ENCODE measurements at regions not wholly inside any gene's neighbourhood (a gene's known extent, or its start where the extent isn't known, plus 50 kb on each side); places are given as distances from the start of the nearest gene placed in this dataset.
"Not testable (repeated sequence)": the region's sequence is repeated elsewhere in the genome, so short reads cannot be mapped to it uniquely, and the experiment has no call there.

GRCh38 chr6:112441607-112442006, 94.5 kb downstream of the RFPL4B start:
- no peak for DNase-seq
- H3K4me1 Mint-ChIP-seq: peaks cover 14% of the 10 kb centered on the region
- TF ChIP-seq, protein P1, sequence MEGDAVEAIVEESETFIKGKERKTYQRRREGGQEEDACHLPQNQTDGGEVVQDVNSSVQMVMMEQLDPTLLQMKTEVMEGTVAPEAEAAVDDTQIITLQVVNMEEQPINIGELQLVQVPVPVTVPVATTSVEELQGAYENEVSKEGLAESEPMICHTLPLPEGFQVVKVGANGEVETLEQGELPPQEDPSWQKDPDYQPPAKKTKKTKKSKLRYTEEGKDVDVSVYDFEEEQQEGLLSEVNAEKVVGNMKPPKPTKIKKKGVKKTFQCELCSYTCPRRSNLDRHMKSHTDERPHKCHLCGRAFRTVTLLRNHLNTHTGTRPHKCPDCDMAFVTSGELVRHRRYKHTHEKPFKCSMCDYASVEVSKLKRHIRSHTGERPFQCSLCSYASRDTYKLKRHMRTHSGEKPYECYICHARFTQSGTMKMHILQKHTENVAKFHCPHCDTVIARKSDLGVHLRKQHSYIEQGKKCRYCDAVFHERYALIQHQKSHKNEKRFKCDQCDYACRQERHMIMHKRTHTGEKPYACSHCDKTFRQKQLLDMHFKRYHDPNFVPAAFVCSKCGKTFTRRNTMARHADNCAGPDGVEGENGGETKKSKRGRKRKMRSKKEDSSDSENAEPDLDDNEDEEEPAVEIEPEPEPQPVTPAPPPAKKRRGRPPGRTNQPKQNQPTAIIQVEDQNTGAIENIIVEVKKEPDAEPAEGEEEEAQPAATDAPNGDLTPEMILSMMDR (IDR thresholded peaks at IDR 0.05): no peak
- no peak overlapping the region for H3K4me3 Mint-ChIP-seq
- H3K27ac Mint-ChIP-seq: no peak overlapping the region
- no peaks in the 10 kb centered on the region for H3K9me3 Mint-ChIP-seq
- no peaks in the 10 kb centered on the region for H3K36me3 Mint-ChIP-seq (ENCODE audit: low read depth)
- no peaks in the 10 kb centered on the region for H3K27me3 Mint-ChIP-seq (ENCODE audit: low read depth, poor library complexity)

GRCh38 chr6:112443179-112444065, 96.3 kb downstream of the RFPL4B start:
- no peaks in the 10 kb centered on the region for H3K27me3 Mint-ChIP-seq (ENCODE audit: low read depth, poor library complexity)
- H3K4me1 Mint-ChIP-seq: peaks cover 14% of the 10 kb centered on the region
- no peak for DNase-seq
- no peak overlapping the region for H3K4me3 Mint-ChIP-seq
- H3K9me3 Mint-ChIP-seq: no peaks in the 10 kb centered on the region
- no peaks in the 10 kb centered on the region for H3K36me3 Mint-ChIP-seq (ENCODE audit: low read depth)
- TF ChIP-seq, protein P1 (IDR thresholded peaks at IDR 0.05): no peak
- peak overlapping the region; percentile 86 for H3K27ac Mint-ChIP-seq

- H3K27ac Mint-ChIP-seq; H3K36me3 Mint-ChIP-seq (ENCODE audit: low read depth); DNase-seq; H3K4me3 Mint-ChIP-seq; H3K27me3 Mint-ChIP-seq (ENCODE audit: low read depth, poor library complexity); H3K4me1 Mint-ChIP-seq: not testable (repeated sequence)
- peaks cover 32% of the 10 kb centered on the region for H3K9me3 Mint-ChIP-seq
These were observed 101.7 kb downstream of the RFPL4B start for GRCh38 chr6:112448786-112449185.

GRCh38 chr6:112450663-112451062, 103.5 kb downstream of the RFPL4B start:
- no peaks in the 10 kb centered on the region for H3K27me3 Mint-ChIP-seq (ENCODE audit: low read depth, poor library complexity)
- H3K4me1 Mint-ChIP-seq: no peaks in the 10 kb centered on the region
- DNase-seq: no peak
- H3K4me3 Mint-ChIP-seq: no peak overlapping the region
- TF ChIP-seq, protein P1 (IDR thresholded peaks at IDR 0.05): no peak
- H3K36me3 Mint-ChIP-seq (ENCODE audit: low read depth): peaks cover 8% of the 10 kb centered on the region
- H3K9me3 Mint-ChIP-seq: peaks cover 32% of the 10 kb centered on the region
- H3K27ac Mint-ChIP-seq: no peak overlapping the region

DNA sequence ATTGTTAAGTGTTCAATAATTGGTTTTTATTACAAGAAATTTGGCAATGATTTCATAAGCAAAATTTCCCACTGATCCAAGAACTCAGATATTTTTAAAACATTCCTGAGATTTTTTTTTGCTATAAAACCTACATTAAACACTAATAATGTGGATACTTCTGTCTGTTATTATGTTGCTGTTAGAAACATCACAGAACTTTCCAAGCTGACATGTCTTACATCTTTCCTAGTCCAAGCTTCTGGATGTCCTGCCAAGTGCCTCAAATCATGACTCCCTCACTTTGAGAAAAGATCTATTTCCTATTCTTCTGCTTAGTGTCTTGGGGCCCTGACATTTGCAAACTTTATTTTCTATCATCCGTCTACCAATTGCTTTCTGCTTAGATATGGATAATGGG, 110.8 kb downstream of the RFPL4B start:
- TF ChIP-seq, protein P1 (IDR thresholded peaks at IDR 0.05): no peak
- H3K27me3 Mint-ChIP-seq (ENCODE audit: low read depth, poor library complexity): peaks cover 4% of the 10 kb centered on the region
- no peak overlapping the region for H3K4me3 Mint-ChIP-seq
- no peaks in the 10 kb centered on the region for H3K36me3 Mint-ChIP-seq (ENCODE audit: low read depth)
- no peak for DNase-seq
- H3K4me1 Mint-ChIP-seq: no peaks in the 10 kb centered on the region
- peaks cover 7% of the 10 kb centered on the region for H3K9me3 Mint-ChIP-seq
- H3K27ac Mint-ChIP-seq: no peak overlapping the region

DNA sequence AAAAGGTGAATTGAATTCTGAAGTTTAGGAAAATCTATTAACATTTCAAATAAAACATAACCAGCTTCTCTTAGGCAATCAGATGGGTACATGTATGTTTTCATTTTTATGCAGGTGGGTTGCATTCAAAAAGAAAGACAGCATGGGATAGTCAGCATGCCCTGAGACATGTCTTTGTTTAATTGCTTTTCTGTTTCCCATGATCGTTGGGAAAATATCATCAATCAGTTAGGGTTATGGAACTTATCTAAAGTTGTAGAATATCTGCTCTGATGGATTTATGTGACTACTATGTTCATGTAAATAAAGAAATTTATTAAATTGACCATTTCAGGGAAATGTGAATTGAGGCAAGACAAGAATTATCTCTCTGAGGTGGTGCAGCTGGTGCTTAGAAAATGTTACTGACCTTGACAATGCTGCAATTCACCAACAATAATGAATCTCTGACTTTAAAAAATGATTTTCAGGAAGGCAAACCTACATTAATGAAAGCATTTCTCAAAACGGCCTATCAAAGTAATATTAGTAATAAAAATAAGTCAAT, 112.7 kb downstream of the RFPL4B start:
- Mint-ChIP-seq H3K4me1 (no peaks in the 10 kb centered on the region), H3K4me3 (no peak overlapping the region), H3K27ac (no peak overlapping the region), H3K36me3 (ENCODE audit: low read depth) (no peaks in the 10 kb centered on the region), H3K9me3 (peaks cover 9% of the 10 kb centered on the region), H3K27me3 (ENCODE audit: low read depth, poor library complexity) (peaks cover 4% of the 10 kb centered on the region)
- no peak for DNase-seq
- TF ChIP-seq, protein P1 (IDR thresholded peaks at IDR 0.05): no peak

All from nephron progenitor cell (in vitro differentiated cells).